WTC11 (cell line): ENCODE measurements at regions not wholly inside any gene's neighbourhood (a gene's known extent, or its start where the extent isn't known, plus 50 kb on each side); places are given as distances from the start of the nearest gene placed in this dataset.

Experiments used
- ATF6 ChIP-seq: sonication (generic); formaldehyde crosslinking; IDR thresholded peaks from 2 replicates; pipeline ENCODE4 v1.8.1; 2023; ENCODE audit warnings: mild to moderate bottlenecking, missing genetic modification reagents
- CTCF ChIP-seq: fragments of 200-600 bp; IDR thresholded peaks from 2 replicates; pipeline ENCODE4 v1.8.0; 2022; ENCODE audit warnings: antibody characterized with exemption
- MAX ChIP-seq: sonication (generic); formaldehyde crosslinking; IDR thresholded peaks from 2 replicates; pipeline ENCODE4 v1.8.0; 2022; ENCODE audit warnings: mild to moderate bottlenecking, missing genetic modification reagents
- SP1 ChIP-seq: sonication (generic); formaldehyde crosslinking; conservative IDR thresholded peaks from 2 replicates; pipeline ENCODE4 v1.8.1; 2022; ENCODE audit warnings: missing genetic modification reagents
- USF2 ChIP-seq: sonication (generic); formaldehyde crosslinking; IDR thresholded peaks from 2 replicates; pipeline ENCODE4 v1.8.1; 2023; ENCODE audit warnings: mild to moderate bottlenecking, missing genetic modification reagents, moderate library complexity
- ZBTB43 ChIP-seq: sonication (generic); formaldehyde crosslinking; IDR thresholded peaks from 2 replicates; pipeline ENCODE4 v1.8.1; 2023; ENCODE audit warnings: mild to moderate bottlenecking, missing genetic modification reagents
- ZNF121 ChIP-seq: sonication (generic); formaldehyde crosslinking; IDR thresholded peaks from 2 replicates; pipeline ENCODE4 v1.8.0; 2023; ENCODE audit warnings: missing genetic modification reagents
- ZNF532 ChIP-seq: fragments of 250-450 bp; sonication (Bioruptor Pico); IDR thresholded peaks from 2 replicates; pipeline ENCODE4 v1.9.0; 2021; ENCODE audit warnings: mild to moderate bottlenecking, borderline replicate concordance

GRCh38 chr5:128002425-128002824 lies 81.1 kb upstream of the SLC12A2 start:
- TF ChIP-seq ATF6 (CRISPR knock-in tag), result no peak
- TF ChIP-seq ZNF532 (CRISPR knock-in tag), result no peak
- no peak for TF ChIP-seq CTCF
- TF ChIP-seq ZBTB43 (CRISPR knock-in tag), result no peak
- no peak for TF ChIP-seq SP1 (CRISPR knock-in tag)
- TF ChIP-seq ZNF121 (CRISPR knock-in tag), result no peak
- no peak for TF ChIP-seq USF2 (CRISPR knock-in tag)
- no peak for TF ChIP-seq MAX
